ENCODE measurements at regions not wholly inside any gene's neighbourhood (a gene's known extent, or its start where the extent isn't known, plus 50 kb on each side); places are given as distances from the start of the nearest gene placed in this dataset.

DNA sequence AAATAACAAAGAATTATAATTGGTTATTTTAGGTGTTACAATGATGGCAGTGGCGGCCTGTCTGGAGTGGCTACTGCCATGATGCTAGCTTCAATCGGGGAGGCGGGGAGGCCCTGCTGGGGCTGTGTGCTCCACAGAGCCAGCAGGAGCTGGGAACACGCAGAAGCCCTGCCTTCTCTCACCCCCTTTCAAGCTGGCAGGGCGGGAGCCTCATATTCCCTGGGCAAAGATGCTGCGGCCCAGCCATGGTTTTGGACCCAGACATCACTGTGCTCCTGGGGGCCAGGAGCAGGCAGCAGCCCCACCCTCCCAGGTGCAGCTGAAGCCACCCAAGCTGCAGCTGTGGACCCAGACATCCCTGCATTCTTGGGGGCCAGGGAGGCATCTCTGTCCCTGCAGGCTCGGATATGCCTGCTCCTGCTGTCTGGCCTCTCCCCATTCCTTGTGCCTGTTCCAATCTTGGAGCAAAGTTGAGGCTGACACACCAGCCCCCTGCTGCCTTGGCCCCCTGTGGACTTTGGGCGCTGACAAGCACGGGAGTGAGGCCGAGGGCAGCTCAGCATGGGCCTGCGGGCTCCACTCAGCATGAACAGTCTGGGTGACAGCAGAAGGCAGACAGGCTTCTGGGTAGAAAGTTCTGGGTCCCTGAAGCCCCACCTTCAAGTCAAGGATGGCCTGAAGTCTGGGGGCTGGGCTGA lies 263.1 kb upstream of the HTR2A start:
- H3K4me1 Mint-ChIP-seq: peaks cover 0 to 6% of the 10 kb centered on the region in 2 experiments; a peak in 1 of 4 replicates
- H4K8ac ChIP-seq (replicated peaks; ENCODE audit: insufficient read length, low read depth, low read length): no peak overlapping the region
- WGBS (ENCODE audit: extremely low coverage, insufficient read length, low lambda C conversion rate): no CpG with 5 or more reads among the region's 11 CpGs

More for the DNA sequence above, 263.1 kb upstream of the HTR2A start:
- no peak overlapping the region for H2BK5ac ChIP-seq (ENCODE audit: insufficient read length, low read length)
- no peak overlapping the region for H2AK5ac ChIP-seq (ENCODE audit: insufficient read length, low read length)
- H3K56ac ChIP-seq (ENCODE audit: insufficient read length, low read depth, low read length): no peak overlapping the region
- H3K14ac ChIP-seq (ENCODE audit: insufficient read depth, low read length): no peak overlapping the region
- no peak overlapping the region for H3K4me2 ChIP-seq (ENCODE audit: insufficient read depth, insufficient read length, low read length)
- Mint-ChIP-seq H3K27me3 (ENCODE audit: low read depth) (no peaks in the 10 kb centered on the region), H3K4me3 (no peak overlapping the region), H3K36me3 (ENCODE audit: insufficient read depth in 1 of 3, low read depth in 3 of 3) (peaks cover 5 to 11% (median 10%) of the 10 kb centered on the region in 3 experiments), H3K9me3 (peaks cover 6 to 10% of the 10 kb centered on the region in 2 experiments; a peak in 4 of 5 replicates), H3K27ac (no peak overlapping the region)
- H3K9me3 ChIP-seq (ENCODE audit: control insufficient read depth, low read depth, low read length): no peaks in the 10 kb centered on the region
- H3K4ac ChIP-seq (ENCODE audit: low read depth, low read length): no peak overlapping the region
- H3K23me2 ChIP-seq (ENCODE audit: insufficient read length, low read depth, low read length, poor library complexity, severe bottlenecking): no peaks in the 10 kb centered on the region
- H4K20me1 ChIP-seq (ENCODE audit: control insufficient read depth, insufficient read depth, insufficient read length): no peaks in the 10 kb centered on the region
- H2BK12ac ChIP-seq (ENCODE audit: insufficient read length, low read depth, low read length): no peak overlapping the region
- H3K27me3 ChIP-seq (ENCODE audit: insufficient read depth, low read length): no peaks in the 10 kb centered on the region
- no peak overlapping the region for H4K91ac ChIP-seq (ENCODE audit: insufficient read length, low read depth, low read length)
- H4K5ac ChIP-seq (ENCODE audit: insufficient read length, low read depth, low read length): no peak overlapping the region
- DNase-seq: no peak
- H3K18ac ChIP-seq (ENCODE audit: insufficient read length, low read depth, low read length): no peak overlapping the region
- no peak overlapping the region for H2AFZ ChIP-seq (ENCODE audit: low read length)
- no peak overlapping the region for H3K23ac ChIP-seq (ENCODE audit: insufficient read length, low read depth, low read length)
- no peaks in the 10 kb centered on the region for H3K79me1 ChIP-seq (ENCODE audit: insufficient read depth, low read depth, low read length, poor library complexity, severe bottlenecking)
- no peaks in the 10 kb centered on the region for H3K79me2 ChIP-seq (ENCODE audit: insufficient read depth, low read length)
- no peak overlapping the region for H2BK15ac ChIP-seq (ENCODE audit: low read depth, low read length)
- no peak overlapping the region for H2BK120ac ChIP-seq (ENCODE audit: low read depth, low read length, poor library complexity, severe bottlenecking)
- no peak for TF ChIP-seq CTCF (conservative IDR thresholded peaks at IDR 0.05)
- H3K4me1 ChIP-seq (ENCODE audit: insufficient read depth, low read length): 0 out of 2 replicates have a peak, but pooled peaks cover 2% of the 10 kb centered on the region
- no peak overlapping the region for H3T11ph ChIP-seq (ENCODE audit: low read length)
- H3K9ac ChIP-seq (ENCODE audit: extremely low read depth, insufficient read length, low read length): no peak overlapping the region
- H2BK20ac ChIP-seq (ENCODE audit: low read depth, low read length, poor library complexity, severe bottlenecking): no peak overlapping the region
- H3K27ac ChIP-seq (ENCODE audit: insufficient read length, low read depth, low read length): no peak overlapping the region

All from H9 (cell line).